ENCODE measurements at regions not wholly inside any gene's neighbourhood (a gene's known extent, or its start where the extent isn't known, plus 50 kb on each side); places are given as distances from the start of the nearest gene placed in this dataset.

DNA sequence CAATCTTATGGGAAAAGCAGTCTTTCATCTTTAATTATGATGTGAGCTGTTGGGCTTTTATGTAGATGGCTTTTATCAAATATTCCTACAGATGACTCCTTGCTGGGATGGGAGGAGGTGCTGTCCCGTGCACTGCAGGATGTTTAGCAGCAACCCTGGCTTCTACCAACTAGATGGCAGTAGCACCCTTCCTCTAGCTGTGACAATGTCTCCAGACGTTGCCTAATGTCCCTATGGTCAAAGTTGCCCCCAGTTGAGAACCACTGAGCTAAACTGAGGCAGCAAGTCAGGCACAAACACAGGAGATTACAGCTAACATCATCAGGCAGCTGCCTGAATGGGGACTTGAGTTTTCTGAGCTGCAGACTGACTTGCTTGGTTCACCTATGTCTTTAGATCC, 401.9 kb upstream of the PDE4D start:
- no TSS peak for BruUV-seq (replicated peaks)
- no peak overlapping the region for H3K9ac ChIP-seq (replicated peaks; ENCODE audit: extremely low read depth, insufficient read depth, low read length)
- H3K27me3 ChIP-seq (ENCODE audit: control insufficient read depth in 2 of 2, insufficient read depth in 2 of 2, low read length in 2 of 2), result no peaks in the 10 kb centered on the region
- FAIRE-seq (no peak), DNase-seq (ENCODE audit: low read depth, low spot score) (peak; percentile 16)
- no peaks in the 10 kb centered on the region for H4K20me1 ChIP-seq (replicated peaks; ENCODE audit: control insufficient read depth, extremely low read depth, insufficient read depth, low read length)
- no peak overlapping the region for H3K4me2 ChIP-seq (ENCODE audit: insufficient read depth, low read length)
- H3K4me1 ChIP-seq (ENCODE audit: control insufficient read depth, extremely low read depth, insufficient read depth, low read length), result no peaks in the 10 kb centered on the region
- ChIA-PET POLR2A (no interaction called here), CTCF (interaction anchor here (0.9 to 2.4 kb wide), 5 partner anchors 9 to 482 kb away, joined by 3 to 10 read pairs (median 6); no protein-coding TSS in a partner anchor)
- H3K9me3 ChIP-seq (replicated peaks; ENCODE audit: control insufficient read depth, insufficient read depth, low read length), result no peaks in the 10 kb centered on the region
- H2AFZ ChIP-seq (ENCODE audit: low read depth, low read length), result no peak overlapping the region
- intact Hi-C loops (cut with micrococcal nuclease), result loop anchor here (1.0 kb wide), 1 partner anchor 354 kb away; no protein-coding TSS in a partner anchor
- H3K4me3 ChIP-seq (replicated peaks in 1 of 3; ENCODE audit: insufficient read depth in 1 of 3, low read depth in 1 of 3, low read length in 3 of 3), result no peak overlapping the region
- TF ChIP-seq, protein P1, sequence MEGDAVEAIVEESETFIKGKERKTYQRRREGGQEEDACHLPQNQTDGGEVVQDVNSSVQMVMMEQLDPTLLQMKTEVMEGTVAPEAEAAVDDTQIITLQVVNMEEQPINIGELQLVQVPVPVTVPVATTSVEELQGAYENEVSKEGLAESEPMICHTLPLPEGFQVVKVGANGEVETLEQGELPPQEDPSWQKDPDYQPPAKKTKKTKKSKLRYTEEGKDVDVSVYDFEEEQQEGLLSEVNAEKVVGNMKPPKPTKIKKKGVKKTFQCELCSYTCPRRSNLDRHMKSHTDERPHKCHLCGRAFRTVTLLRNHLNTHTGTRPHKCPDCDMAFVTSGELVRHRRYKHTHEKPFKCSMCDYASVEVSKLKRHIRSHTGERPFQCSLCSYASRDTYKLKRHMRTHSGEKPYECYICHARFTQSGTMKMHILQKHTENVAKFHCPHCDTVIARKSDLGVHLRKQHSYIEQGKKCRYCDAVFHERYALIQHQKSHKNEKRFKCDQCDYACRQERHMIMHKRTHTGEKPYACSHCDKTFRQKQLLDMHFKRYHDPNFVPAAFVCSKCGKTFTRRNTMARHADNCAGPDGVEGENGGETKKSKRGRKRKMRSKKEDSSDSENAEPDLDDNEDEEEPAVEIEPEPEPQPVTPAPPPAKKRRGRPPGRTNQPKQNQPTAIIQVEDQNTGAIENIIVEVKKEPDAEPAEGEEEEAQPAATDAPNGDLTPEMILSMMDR (IDR thresholded peaks at IDR 0.05; ENCODE audit: extremely low read depth in 1 of 2, insufficient read depth in 1 of 2, low read depth in 1 of 2, low read length in 2 of 2), result peak in 1 of 2 donors; percentile 43
- TF ChIP-seq FOS (IDR thresholded peaks at IDR 0.05; ENCODE audit: borderline replicate concordance, insufficient read depth, low read length), result no peak
- no peak overlapping the region for H3K27ac ChIP-seq (ENCODE audit: insufficient read depth, low read depth, low read length)
- no peaks in the 10 kb centered on the region for H3K9me1 ChIP-seq (replicated peaks; ENCODE audit: control insufficient read depth, extremely low read depth, insufficient read depth, low read length)
- no peaks in the 10 kb centered on the region for H3K36me3 ChIP-seq (ENCODE audit: control insufficient read depth in 2 of 2, extremely low read depth in 1 of 2, insufficient read depth in 2 of 2, low read length in 2 of 2)
- dilution Hi-C loops (cut with MboI; ENCODE audit: extremely low pct_ligation_motif_present, low sequenced_read_pairs), result no loop called here
- no peaks in the 10 kb centered on the region for H3K79me2 ChIP-seq (ENCODE audit: control insufficient read depth, insufficient read depth, low read length)

DNA sequence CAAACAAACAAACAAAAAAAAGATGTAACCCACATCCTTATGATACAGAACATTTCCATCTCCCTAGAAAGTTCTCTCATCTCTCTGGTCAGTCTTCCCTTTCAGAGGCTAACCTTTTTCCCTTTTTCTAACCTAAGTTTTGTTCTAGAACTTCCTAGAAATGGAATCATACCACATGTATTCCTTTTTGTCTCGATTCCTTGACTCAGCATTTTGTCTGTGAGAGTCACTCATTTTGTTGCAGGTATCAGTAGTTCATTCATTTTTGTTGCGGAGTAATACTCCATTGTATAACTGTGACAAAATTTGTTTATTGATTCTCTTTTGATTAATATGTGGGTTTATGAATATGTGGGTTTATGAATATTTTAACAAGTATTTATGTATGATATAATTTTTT, 400.0 kb upstream of the PDE4D start:
- intact Hi-C loops (cut with micrococcal nuclease), result no loop called here
- no peak overlapping the region for H3K27ac ChIP-seq (ENCODE audit: insufficient read depth, low read depth, low read length)
- no peak overlapping the region for H3K4me3 ChIP-seq (replicated peaks in 1 of 3; ENCODE audit: insufficient read depth in 1 of 3, low read depth in 1 of 3, low read length in 3 of 3)
- no peaks in the 10 kb centered on the region for H3K4me1 ChIP-seq (ENCODE audit: control insufficient read depth, extremely low read depth, insufficient read depth, low read length)
- no peaks in the 10 kb centered on the region for H3K9me3 ChIP-seq (replicated peaks; ENCODE audit: control insufficient read depth, insufficient read depth, low read length)
- no peak overlapping the region for H2AFZ ChIP-seq (ENCODE audit: low read depth, low read length)
- BruUV-seq (replicated peaks), result no TSS peak
- no peaks in the 10 kb centered on the region for H3K9me1 ChIP-seq (replicated peaks; ENCODE audit: control insufficient read depth, extremely low read depth, insufficient read depth, low read length)
- no peaks in the 10 kb centered on the region for H3K36me3 ChIP-seq (ENCODE audit: control insufficient read depth in 2 of 2, extremely low read depth in 1 of 2, insufficient read depth in 2 of 2, low read length in 2 of 2)
- no peaks in the 10 kb centered on the region for H4K20me1 ChIP-seq (replicated peaks; ENCODE audit: control insufficient read depth, extremely low read depth, insufficient read depth, low read length)
- ChIA-PET CTCF (interaction anchor here (1.1 to 2.4 kb wide), 2 partner anchors 356 to 480 kb away, joined by 3 to 6 read pairs; no protein-coding TSS in a partner anchor), POLR2A (no interaction called here)
- no peak overlapping the region for H3K9ac ChIP-seq (replicated peaks; ENCODE audit: extremely low read depth, insufficient read depth, low read length)
- H3K27me3 ChIP-seq (ENCODE audit: control insufficient read depth in 2 of 2, insufficient read depth in 2 of 2, low read length in 2 of 2), result peaks cover 2 to 7% of the 10 kb centered on the region in 2 experiments
- dilution Hi-C loops (cut with MboI; ENCODE audit: extremely low pct_ligation_motif_present, low sequenced_read_pairs), result no loop called here
- H3K4me2 ChIP-seq (ENCODE audit: insufficient read depth, low read length), result no peak overlapping the region
- DNase-seq (ENCODE audit: low read depth, low spot score) (no peak), FAIRE-seq (no peak)
- TF ChIP-seq, protein P2, sequence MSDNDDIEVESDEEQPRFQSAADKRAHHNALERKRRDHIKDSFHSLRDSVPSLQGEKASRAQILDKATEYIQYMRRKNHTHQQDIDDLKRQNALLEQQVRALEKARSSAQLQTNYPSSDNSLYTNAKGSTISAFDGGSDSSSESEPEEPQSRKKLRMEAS (IDR thresholded peaks at IDR 0.05; ENCODE audit: insufficient read depth, insufficient read length), result no peak
- TF ChIP-seq MYC (IDR thresholded peaks at IDR 0.05; ENCODE audit: low read depth, low read length) (no peak), JUN (IDR thresholded peaks at IDR 0.05; ENCODE audit: borderline replicate concordance, insufficient read depth, insufficient read length, low read depth) (no peak), EZH2 (IDR thresholded peaks at IDR 0.05; ENCODE audit: borderline replicate concordance, low read depth, low read length, severe bottlenecking) (no peak), GATA2 (IDR thresholded peaks at IDR 0.05; ENCODE audit: insufficient read depth, insufficient read length, low read depth, low read length) (no peak), POLR2AphosphoS5 (IDR thresholded peaks at IDR 0.05; ENCODE audit: insufficient read depth, low read depth, low read length) (no peak), POLR2A (IDR thresholded peaks at IDR 0.05; ENCODE audit: low read depth, low read length) (no peak), FOS (IDR thresholded peaks at IDR 0.05; ENCODE audit: borderline replicate concordance, insufficient read depth, low read length) (no peak)
- TF ChIP-seq, protein P1 (IDR thresholded peaks at IDR 0.05; ENCODE audit: extremely low read depth in 1 of 2, insufficient read depth in 1 of 2, low read depth in 1 of 2, low read length in 2 of 2), result no peak
- H3K79me2 ChIP-seq (ENCODE audit: control insufficient read depth, insufficient read depth, low read length), result no peaks in the 10 kb centered on the region

All from endothelial cell of umbilical vein (primary cell).